WTC11 (cell line): ENCODE measurements at regions not wholly inside any gene's neighbourhood (a gene's known extent, or its start where the extent isn't known, plus 50 kb on each side); places are given as distances from the start of the nearest gene placed in this dataset.

ENCODE experiments used
- ATAC-seq: fragments of 200-7000 bp; cut with Tn5 transposase; 2 replicates; pipeline ENCODE4 v1.10.0; 2021; ENCODE audit warnings: mild to moderate bottlenecking, moderate library complexity
- CTCF ChIA-PET: fragments of 300-600 bp; sonication (Branson Sonifier 250); formaldehyde crosslinking; loops from one replicate; lab custom pipeline; 2021; ENCODE audit warnings: antibody characterized with exemption; lab: Charles Lee
- POLR2A ChIA-PET: fragments of 350-600 bp; sonication (Branson Sonifier 250); formaldehyde crosslinking; loops from one replicate; lab custom pipeline; 2021; ENCODE audit warnings: antibody characterized with exemption; lab: Charles Lee
- DNase-seq: peaks from one replicate; pipeline ENCODE4 v3.0.0; 2021; ENCODE audit warnings: low spot score
- H3K27ac Mint-ChIP-seq: 2 replicates; pipeline ENCODE4 v1.8.0; 2021; ENCODE audit warnings: mixed read lengths
- H3K27me3 Mint-ChIP-seq: 2 replicates; pipeline ENCODE4 v1.8.0; 2021; ENCODE audit warnings: low read depth, mild to moderate bottlenecking, moderate library complexity, mixed read lengths
- H3K36me3 Mint-ChIP-seq: 2 replicates; pipeline ENCODE4 v1.8.0; 2021; ENCODE audit warnings: mixed read lengths
- H3K4me1 Mint-ChIP-seq: 2 replicates; pipeline ENCODE4 v1.8.0; 2022; ENCODE audit warnings: mixed read lengths
- H3K4me3 Mint-ChIP-seq: 2 replicates; pipeline ENCODE4 v1.8.0; 2021; ENCODE audit warnings: mild to moderate bottlenecking, moderate library complexity, mixed read lengths
- H3K9me3 Mint-ChIP-seq: 2 replicates; pipeline ENCODE4 v1.8.0; 2021; ENCODE audit warnings: mixed read lengths
- E2F4 ChIP-seq: sonication (generic); formaldehyde crosslinking; IDR thresholded peaks from 2 replicates; pipeline ENCODE4 v1.8.1; 2022; ENCODE audit warnings: low read depth, mild to moderate bottlenecking, moderate library complexity, missing genetic modification reagents, borderline replicate concordance
- HMGA2 ChIP-seq: fragments of 250-450 bp; sonication (Bioruptor Pico); IDR thresholded peaks from 2 replicates; pipeline ENCODE4 v1.4.0; 2021; ENCODE audit warnings: mild to moderate bottlenecking, moderate library complexity
- IRF1 ChIP-seq: sonication (generic); formaldehyde crosslinking; IDR thresholded peaks from 2 replicates; pipeline ENCODE4 v1.8.0; 2023; ENCODE audit warnings: missing genetic modification reagents
- JAZF1 ChIP-seq: fragments of 250-450 bp; sonication (Bioruptor Pico); IDR thresholded peaks from 2 replicates; pipeline ENCODE4 v1.9.0; 2021; ENCODE audit warnings: moderate library complexity, mild to moderate bottlenecking, inconsistent platforms
- MYBL2 ChIP-seq: sonication (generic); formaldehyde crosslinking; IDR thresholded peaks from 2 replicates; pipeline ENCODE4 v1.8.1; 2023; ENCODE audit warnings: mild to moderate bottlenecking, moderate library complexity, missing genetic modification reagents
- NFATC4 ChIP-seq: fragments of 250-450 bp; sonication (Bioruptor Pico); IDR thresholded peaks from 2 replicates; pipeline ENCODE4 v1.9.0; 2021; ENCODE audit warnings: mild to moderate bottlenecking
- RORB ChIP-seq: fragments of 250-450 bp; sonication (Bioruptor Pico); IDR thresholded peaks from 2 replicates; pipeline ENCODE4 v1.9.0; 2021; ENCODE audit warnings: mild to moderate bottlenecking
- SMAD3 ChIP-seq: sonication (generic); formaldehyde crosslinking; IDR thresholded peaks from 2 replicates; pipeline ENCODE4 v1.8.0; 2022; ENCODE audit warnings: missing genetic modification reagents, mild to moderate bottlenecking, borderline replicate concordance
- ZBTB21 ChIP-seq: sonication (generic); formaldehyde crosslinking; IDR thresholded peaks from 2 replicates; pipeline ENCODE4 v1.8.1; 2023; ENCODE audit warnings: mild to moderate bottlenecking, missing genetic modification reagents, borderline replicate concordance
- ZNF121 ChIP-seq: sonication (generic); formaldehyde crosslinking; IDR thresholded peaks from 2 replicates; pipeline ENCODE4 v1.8.0; 2023; ENCODE audit warnings: missing genetic modification reagents
- ZNF232 ChIP-seq: sonication (generic); formaldehyde crosslinking; IDR thresholded peaks from 2 replicates; pipeline ENCODE4 v1.8.0; 2022; ENCODE audit warnings: mild to moderate bottlenecking, missing genetic modification reagents
- ZNF263 ChIP-seq: sonication (generic); formaldehyde crosslinking; IDR thresholded peaks from 2 replicates; pipeline ENCODE4 v1.8.1; 2022; ENCODE audit warnings: low read depth, mild to moderate bottlenecking, moderate library complexity, missing genetic modification reagents
- ZNF396 ChIP-seq: fragments of 250-450 bp; sonication (Bioruptor Pico); IDR thresholded peaks from 2 replicates; pipeline ENCODE4 v1.8.0; 2021; ENCODE audit warnings: mild to moderate bottlenecking, moderate library complexity, borderline replicate concordance
- ZNF671 ChIP-seq: fragments of 250-450 bp; sonication (Bioruptor Pico); IDR thresholded peaks from 2 replicates; pipeline ENCODE4 v1.8.0; 2021; ENCODE audit warnings: mild to moderate bottlenecking
- TF ChIP-seq, protein P1 (sequence below): sonication (generic); formaldehyde crosslinking; IDR thresholded peaks from 2 replicates; pipeline ENCODE4 v1.8.0; 2022; ENCODE audit warnings: mild to moderate bottlenecking, missing genetic modification reagents
- TF ChIP-seq, protein P2 (sequence below): fragments of 250-450 bp; sonication (Bioruptor Pico); conservative IDR thresholded peaks from 2 replicates; pipeline ENCODE4 v1.9.0; 2021; ENCODE audit warnings: mild to moderate bottlenecking
- TF ChIP-seq, protein P3 (sequence below): fragments of 250-450 bp; sonication (Bioruptor Pico); IDR thresholded peaks from 2 replicates; pipeline ENCODE4 v1.9.0; 2021; ENCODE audit warnings: mild to moderate bottlenecking
- TF ChIP-seq, protein P4 (sequence below): fragments of 250-450 bp; sonication (Bioruptor Pico); IDR thresholded peaks from 2 replicates; pipeline ENCODE4 v1.9.0; 2021; ENCODE audit warnings: mild to moderate bottlenecking, borderline replicate concordance
- TF ChIP-seq, protein P5 (sequence below): fragments of 200-600 bp; IDR thresholded peaks from 2 replicates; pipeline ENCODE4 v1.8.0; 2022; ENCODE audit warnings: antibody characterized with exemption

- TF ChIP-seq, protein P1, sequence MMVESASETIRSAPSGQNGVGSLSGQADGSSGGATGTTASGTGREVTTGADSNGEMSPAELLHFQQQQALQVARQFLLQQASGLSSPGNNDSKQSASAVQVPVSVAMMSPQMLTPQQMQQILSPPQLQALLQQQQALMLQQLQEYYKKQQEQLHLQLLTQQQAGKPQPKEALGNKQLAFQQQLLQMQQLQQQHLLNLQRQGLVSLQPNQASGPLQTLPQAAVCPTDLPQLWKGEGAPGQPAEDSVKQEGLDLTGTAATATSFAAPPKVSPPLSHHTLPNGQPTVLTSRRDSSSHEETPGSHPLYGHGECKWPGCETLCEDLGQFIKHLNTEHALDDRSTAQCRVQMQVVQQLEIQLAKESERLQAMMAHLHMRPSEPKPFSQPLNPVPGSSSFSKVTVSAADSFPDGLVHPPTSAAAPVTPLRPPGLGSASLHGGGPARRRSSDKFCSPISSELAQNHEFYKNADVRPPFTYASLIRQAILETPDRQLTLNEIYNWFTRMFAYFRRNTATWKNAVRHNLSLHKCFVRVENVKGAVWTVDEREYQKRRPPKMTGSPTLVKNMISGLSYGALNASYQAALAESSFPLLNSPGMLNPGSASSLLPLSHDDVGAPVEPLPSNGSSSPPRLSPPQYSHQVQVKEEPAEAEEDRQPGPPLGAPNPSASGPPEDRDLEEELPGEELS, result no peak
- no peak for TF ChIP-seq HMGA2 (CRISPR knock-in tag)
- no peak for TF ChIP-seq JAZF1 (CRISPR knock-in tag)
- TF ChIP-seq SMAD3 (CRISPR knock-in tag), result no peak
- TF ChIP-seq, protein P2, sequence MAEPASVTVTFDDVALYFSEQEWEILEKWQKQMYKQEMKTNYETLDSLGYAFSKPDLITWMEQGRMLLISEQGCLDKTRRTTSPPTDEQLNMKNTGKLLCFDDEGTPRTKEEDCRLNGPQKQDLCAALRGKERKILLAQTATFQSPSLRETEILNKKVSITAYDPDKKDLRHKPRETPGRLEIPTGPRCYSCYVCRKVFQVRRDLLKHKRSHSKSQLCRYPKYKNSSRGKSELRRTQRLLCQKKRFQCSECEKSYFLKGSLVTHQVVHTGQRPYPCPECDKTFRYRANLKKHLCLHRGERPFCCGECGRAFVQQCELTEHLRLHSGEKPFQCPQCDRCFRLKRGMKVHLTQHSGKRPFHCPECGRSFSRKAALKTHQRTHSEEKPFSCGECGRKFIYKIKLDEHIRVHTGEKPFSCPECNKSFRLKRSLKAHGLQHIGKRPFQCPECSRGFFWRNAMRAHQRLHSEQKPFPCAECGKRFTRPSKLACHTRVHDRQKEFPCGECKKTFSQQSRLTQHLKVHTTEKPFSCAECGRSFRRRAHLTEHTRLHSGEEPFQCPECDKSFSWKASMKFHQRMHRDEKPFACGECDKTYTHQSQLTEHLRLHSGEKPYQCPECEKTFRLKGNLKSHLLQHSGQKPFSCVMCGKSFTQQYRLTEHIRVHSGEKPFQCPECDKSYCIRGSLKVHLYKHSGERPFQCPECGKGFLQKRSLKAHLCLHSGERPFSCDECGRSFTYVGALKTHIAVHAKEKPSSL (CRISPR knock-in tag), result no peak
- no peak for TF ChIP-seq ZNF121 (CRISPR knock-in tag)
- TF ChIP-seq ZBTB21, result no peak
These were observed 239.1 kb upstream of the AZI2 start (continued) for GRCh38 chr3:28587723-28588122.

DNA sequence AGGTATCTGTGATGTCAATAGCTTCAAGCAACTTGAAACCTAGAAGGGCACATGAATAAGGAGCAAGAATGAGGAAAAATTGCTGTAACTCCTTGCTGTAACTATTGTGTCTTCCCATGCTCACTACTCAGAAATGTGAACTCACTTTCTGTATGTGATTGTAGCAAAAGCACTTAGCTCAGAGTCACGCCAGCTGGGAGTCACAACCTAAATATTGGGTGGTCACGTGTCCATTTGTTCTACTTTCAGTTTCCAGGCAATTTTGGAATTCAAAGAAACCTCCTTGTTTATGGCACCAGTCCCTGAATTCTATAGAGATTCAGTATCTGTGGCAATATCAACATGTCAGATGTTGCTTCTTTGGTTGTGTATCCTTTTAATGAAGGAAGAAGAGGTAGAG, 241.6 kb upstream of the AZI2 start:
- no peaks in the 10 kb centered on the region for H3K27me3 Mint-ChIP-seq
- ChIA-PET POLR2A (no interaction called here), CTCF (no interaction called here)
- H3K4me3 Mint-ChIP-seq, result no peak overlapping the region
- 0 out of 2 replicates have a peak, but pooled peaks cover 4% of the 10 kb centered on the region for H3K9me3 Mint-ChIP-seq
- no peaks in the 10 kb centered on the region for H3K36me3 Mint-ChIP-seq
- DNase-seq (no peak), ATAC-seq (no peak)
- H3K4me1 Mint-ChIP-seq, result peaks cover 28% of the 10 kb centered on the region
- H3K27ac Mint-ChIP-seq, result no peak overlapping the region
- no peak for TF ChIP-seq MYBL2 (CRISPR knock-in tag)
- TF ChIP-seq NFATC4, result no peak
- no peak for TF ChIP-seq HMGA2 (CRISPR knock-in tag)
- TF ChIP-seq ZNF232 (CRISPR knock-in tag), result no peak
- TF ChIP-seq ZNF671 (CRISPR knock-in tag), result no peak
- TF ChIP-seq, protein P3, sequence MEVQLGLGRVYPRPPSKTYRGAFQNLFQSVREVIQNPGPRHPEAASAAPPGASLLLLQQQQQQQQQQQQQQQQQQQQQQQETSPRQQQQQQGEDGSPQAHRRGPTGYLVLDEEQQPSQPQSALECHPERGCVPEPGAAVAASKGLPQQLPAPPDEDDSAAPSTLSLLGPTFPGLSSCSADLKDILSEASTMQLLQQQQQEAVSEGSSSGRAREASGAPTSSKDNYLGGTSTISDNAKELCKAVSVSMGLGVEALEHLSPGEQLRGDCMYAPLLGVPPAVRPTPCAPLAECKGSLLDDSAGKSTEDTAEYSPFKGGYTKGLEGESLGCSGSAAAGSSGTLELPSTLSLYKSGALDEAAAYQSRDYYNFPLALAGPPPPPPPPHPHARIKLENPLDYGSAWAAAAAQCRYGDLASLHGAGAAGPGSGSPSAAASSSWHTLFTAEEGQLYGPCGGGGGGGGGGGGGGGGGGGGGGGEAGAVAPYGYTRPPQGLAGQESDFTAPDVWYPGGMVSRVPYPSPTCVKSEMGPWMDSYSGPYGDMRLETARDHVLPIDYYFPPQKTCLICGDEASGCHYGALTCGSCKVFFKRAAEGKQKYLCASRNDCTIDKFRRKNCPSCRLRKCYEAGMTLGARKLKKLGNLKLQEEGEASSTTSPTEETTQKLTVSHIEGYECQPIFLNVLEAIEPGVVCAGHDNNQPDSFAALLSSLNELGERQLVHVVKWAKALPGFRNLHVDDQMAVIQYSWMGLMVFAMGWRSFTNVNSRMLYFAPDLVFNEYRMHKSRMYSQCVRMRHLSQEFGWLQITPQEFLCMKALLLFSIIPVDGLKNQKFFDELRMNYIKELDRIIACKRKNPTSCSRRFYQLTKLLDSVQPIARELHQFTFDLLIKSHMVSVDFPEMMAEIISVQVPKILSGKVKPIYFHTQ (CRISPR knock-in tag), result no peak
- TF ChIP-seq ZNF396 (CRISPR knock-in tag), result no peak
- TF ChIP-seq E2F4, result no peak
- no peak for TF ChIP-seq IRF1 (CRISPR knock-in tag)
- TF ChIP-seq RORB, result no peak
- TF ChIP-seq, protein P4, sequence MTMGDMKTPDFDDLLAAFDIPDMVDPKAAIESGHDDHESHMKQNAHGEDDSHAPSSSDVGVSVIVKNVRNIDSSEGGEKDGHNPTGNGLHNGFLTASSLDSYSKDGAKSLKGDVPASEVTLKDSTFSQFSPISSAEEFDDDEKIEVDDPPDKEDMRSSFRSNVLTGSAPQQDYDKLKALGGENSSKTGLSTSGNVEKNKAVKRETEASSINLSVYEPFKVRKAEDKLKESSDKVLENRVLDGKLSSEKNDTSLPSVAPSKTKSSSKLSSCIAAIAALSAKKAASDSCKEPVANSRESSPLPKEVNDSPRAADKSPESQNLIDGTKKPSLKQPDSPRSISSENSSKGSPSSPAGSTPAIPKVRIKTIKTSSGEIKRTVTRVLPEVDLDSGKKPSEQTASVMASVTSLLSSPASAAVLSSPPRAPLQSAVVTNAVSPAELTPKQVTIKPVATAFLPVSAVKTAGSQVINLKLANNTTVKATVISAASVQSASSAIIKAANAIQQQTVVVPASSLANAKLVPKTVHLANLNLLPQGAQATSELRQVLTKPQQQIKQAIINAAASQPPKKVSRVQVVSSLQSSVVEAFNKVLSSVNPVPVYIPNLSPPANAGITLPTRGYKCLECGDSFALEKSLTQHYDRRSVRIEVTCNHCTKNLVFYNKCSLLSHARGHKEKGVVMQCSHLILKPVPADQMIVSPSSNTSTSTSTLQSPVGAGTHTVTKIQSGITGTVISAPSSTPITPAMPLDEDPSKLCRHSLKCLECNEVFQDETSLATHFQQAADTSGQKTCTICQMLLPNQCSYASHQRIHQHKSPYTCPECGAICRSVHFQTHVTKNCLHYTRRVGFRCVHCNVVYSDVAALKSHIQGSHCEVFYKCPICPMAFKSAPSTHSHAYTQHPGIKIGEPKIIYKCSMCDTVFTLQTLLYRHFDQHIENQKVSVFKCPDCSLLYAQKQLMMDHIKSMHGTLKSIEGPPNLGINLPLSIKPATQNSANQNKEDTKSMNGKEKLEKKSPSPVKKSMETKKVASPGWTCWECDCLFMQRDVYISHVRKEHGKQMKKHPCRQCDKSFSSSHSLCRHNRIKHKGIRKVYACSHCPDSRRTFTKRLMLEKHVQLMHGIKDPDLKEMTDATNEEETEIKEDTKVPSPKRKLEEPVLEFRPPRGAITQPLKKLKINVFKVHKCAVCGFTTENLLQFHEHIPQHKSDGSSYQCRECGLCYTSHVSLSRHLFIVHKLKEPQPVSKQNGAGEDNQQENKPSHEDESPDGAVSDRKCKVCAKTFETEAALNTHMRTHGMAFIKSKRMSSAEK (CRISPR knock-in tag), result no peak
- TF ChIP-seq ZBTB21, result no peak
- TF ChIP-seq, protein P5, sequence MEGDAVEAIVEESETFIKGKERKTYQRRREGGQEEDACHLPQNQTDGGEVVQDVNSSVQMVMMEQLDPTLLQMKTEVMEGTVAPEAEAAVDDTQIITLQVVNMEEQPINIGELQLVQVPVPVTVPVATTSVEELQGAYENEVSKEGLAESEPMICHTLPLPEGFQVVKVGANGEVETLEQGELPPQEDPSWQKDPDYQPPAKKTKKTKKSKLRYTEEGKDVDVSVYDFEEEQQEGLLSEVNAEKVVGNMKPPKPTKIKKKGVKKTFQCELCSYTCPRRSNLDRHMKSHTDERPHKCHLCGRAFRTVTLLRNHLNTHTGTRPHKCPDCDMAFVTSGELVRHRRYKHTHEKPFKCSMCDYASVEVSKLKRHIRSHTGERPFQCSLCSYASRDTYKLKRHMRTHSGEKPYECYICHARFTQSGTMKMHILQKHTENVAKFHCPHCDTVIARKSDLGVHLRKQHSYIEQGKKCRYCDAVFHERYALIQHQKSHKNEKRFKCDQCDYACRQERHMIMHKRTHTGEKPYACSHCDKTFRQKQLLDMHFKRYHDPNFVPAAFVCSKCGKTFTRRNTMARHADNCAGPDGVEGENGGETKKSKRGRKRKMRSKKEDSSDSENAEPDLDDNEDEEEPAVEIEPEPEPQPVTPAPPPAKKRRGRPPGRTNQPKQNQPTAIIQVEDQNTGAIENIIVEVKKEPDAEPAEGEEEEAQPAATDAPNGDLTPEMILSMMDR, result no peak
- TF ChIP-seq ZNF263 (CRISPR knock-in tag), result no peak
